Naive thymus-derived CD4-positive, alpha-beta T cell (primary cell): ENCODE measurements at regions not wholly inside any gene's neighbourhood (a gene's known extent, or its start where the extent isn't known, plus 50 kb on each side); places are given as distances from the start of the nearest gene placed in this dataset.
"Not testable (repeated sequence)": the region's sequence is repeated elsewhere in the genome, so short reads cannot be mapped to it uniquely, and the experiment has no call there.

Source experiments
- ATAC-seq: fragments of 150-1000 bp; cut with Tn5 transposase; 2 replicates; pipeline ENCODE4 v1.10.0; 2021; ENCODE audit warnings: mild to moderate bottlenecking, moderate library complexity
- CTCF ChIA-PET: fragments of 350-600 bp; sonication (Branson Sonifier 250); formaldehyde crosslinking; loops from one replicate; lab custom pipeline; 2021; ENCODE audit warnings: antibody characterized with exemption; lab: Charles Lee
- POLR2A ChIA-PET: fragments of 350-600 bp; sonication (Branson Sonifier 250); formaldehyde crosslinking; loops from one replicate; lab custom pipeline; 2021; ENCODE audit warnings: antibody characterized with exemption, inconsistent platforms; lab: Charles Lee
- DNase-seq, 9 donors: peaks; one replicate each; pipeline versions ENCODE4 v3.0.0 to v3.0.0-alpha.2; 2020 to 2022; ENCODE audit warnings: mixed read lengths in 1 of 9
- H3K27ac ChIP-seq: one replicate; pipeline ENCODE4 v1.7.0; 2013; ENCODE audit warnings: mild to moderate bottlenecking, low read depth, low read length, moderate library complexity
- H3K27me3 ChIP-seq, 2 donors: one replicate each; pipeline ENCODE4 v1.7.0; 2013; ENCODE audit warnings: low read length in 2 of 2, mild to moderate bottlenecking in 2 of 2, moderate library complexity in 2 of 2; ENCODE audit not compliant: control insufficient read depth in 2 of 2, insufficient read depth in 2 of 2
- H3K36me3 ChIP-seq, 3 experiments: 1 replicate in 2 of 3; 2 replicates in 1 of 3; pipeline ENCODE4 v1.7.0; 2013; ENCODE audit warnings: low read length in 3 of 3, mild to moderate bottlenecking in 3 of 3, moderate library complexity in 1 of 3; ENCODE audit not compliant: insufficient read depth in 3 of 3, control insufficient read depth in 2 of 3
- H3K4me1 ChIP-seq, 2 donors: one replicate each; pipeline ENCODE4 v1.7.0; 2013; ENCODE audit warnings: low read length in 2 of 2, mild to moderate bottlenecking in 2 of 2, moderate library complexity in 1 of 2; ENCODE audit not compliant: control insufficient read depth in 2 of 2, insufficient read depth in 2 of 2
- H3K4me3 ChIP-seq: 2 replicates; pipeline ENCODE4 v1.7.0; 2013; ENCODE audit warnings: mild to moderate bottlenecking, low read length
- H3K9me3 ChIP-seq, 3 experiments: 1 replicate in 2 of 3; 2 replicates in 1 of 3; pipeline ENCODE4 v1.7.0; 2013; ENCODE audit warnings: low read length in 3 of 3; ENCODE audit not compliant: control insufficient read depth in 2 of 3
- H3K27ac Mint-ChIP-seq, 9 donors: one replicate each; pipeline ENCODE4 v1.8.0; 2020 to 2022; ENCODE audit warnings: mixed read lengths in 9 of 9, mild to moderate bottlenecking in 8 of 9, moderate library complexity in 5 of 9, inconsistent platforms in 2 of 9
- H3K27me3 Mint-ChIP-seq, 5 donors: one replicate each; pipeline ENCODE4 v1.8.0; 2021 to 2022; ENCODE audit warnings: mixed read lengths in 5 of 5, mild to moderate bottlenecking in 1 of 5
- H3K36me3 Mint-ChIP-seq, 5 donors: one replicate each; pipeline ENCODE4 v1.8.0; 2020 to 2022; ENCODE audit warnings: mixed read lengths in 5 of 5, mild to moderate bottlenecking in 3 of 5, inconsistent platforms in 1 of 5
- H3K4me1 Mint-ChIP-seq, 7 donors: one replicate each; pipeline ENCODE4 v1.8.0; 2020 to 2022; ENCODE audit warnings: mixed read lengths in 7 of 7, mild to moderate bottlenecking in 3 of 7, inconsistent platforms in 1 of 7
- H3K4me3 Mint-ChIP-seq, 10 donors: one replicate each; pipeline ENCODE4 v1.8.0; 2020 to 2022; ENCODE audit warnings: mild to moderate bottlenecking in 10 of 10, mixed read lengths in 10 of 10, moderate library complexity in 6 of 10, inconsistent platforms in 2 of 10
- H3K9me3 Mint-ChIP-seq, 11 donors: one replicate each; pipeline ENCODE4 v1.8.0; 2020 to 2022; ENCODE audit warnings: mixed read lengths in 11 of 11, mild to moderate bottlenecking in 4 of 11, inconsistent platforms in 1 of 11, moderate library complexity in 1 of 11
- intact Hi-C, 2 donors: fragments of 100-400 bp; cut with micrococcal nuclease; formaldehyde crosslinking; loops; one replicate each; pipeline ENCODE4 v1.15.1; 2023

DNA sequence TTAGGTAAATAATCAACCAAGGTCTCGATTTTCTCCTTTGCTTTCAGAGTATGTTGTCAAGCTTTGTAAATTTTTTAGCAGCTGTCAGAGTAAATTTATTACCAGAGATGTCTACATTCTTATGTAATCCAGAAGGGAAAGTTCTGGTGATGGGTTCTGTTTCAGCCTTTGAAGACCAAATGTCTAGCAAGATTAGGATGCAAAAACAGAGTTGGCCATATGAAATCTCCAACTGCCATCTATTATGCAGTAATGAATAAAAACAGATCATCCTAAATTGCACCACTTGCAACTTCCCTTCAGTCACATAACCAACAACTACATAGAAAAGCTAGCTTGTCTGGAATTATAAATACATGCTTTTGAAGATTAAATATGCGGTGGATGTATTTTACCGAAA lies 826.8 kb upstream of the KIF2B start:
- ChIA-PET POLR2A (no interaction called here), CTCF (no interaction called here)
- H3K4me3 Mint-ChIP-seq, result no peak overlapping the region
- no peaks in the 10 kb centered on the region for H3K36me3 Mint-ChIP-seq
- no peak overlapping the region for H3K27ac Mint-ChIP-seq
- no peaks in the 10 kb centered on the region for H3K36me3 ChIP-seq
- H3K4me1 Mint-ChIP-seq, result no peaks in the 10 kb centered on the region
- intact Hi-C loops, result no loop called here
- H3K9me3 Mint-ChIP-seq, result peaks cover 0 to 29% (median 8%) of the 10 kb centered on the region in 11 donors
- no peaks in the 10 kb centered on the region for H3K4me1 ChIP-seq
- ATAC-seq, result no peak
- no peaks in the 10 kb centered on the region for H3K27me3 ChIP-seq
- H3K4me3 ChIP-seq, result no peak overlapping the region
- no peak for DNase-seq
- no peaks in the 10 kb centered on the region for H3K27me3 Mint-ChIP-seq
- H3K9me3 ChIP-seq, result no peaks in the 10 kb centered on the region
- no peak overlapping the region for H3K27ac ChIP-seq

DNA sequence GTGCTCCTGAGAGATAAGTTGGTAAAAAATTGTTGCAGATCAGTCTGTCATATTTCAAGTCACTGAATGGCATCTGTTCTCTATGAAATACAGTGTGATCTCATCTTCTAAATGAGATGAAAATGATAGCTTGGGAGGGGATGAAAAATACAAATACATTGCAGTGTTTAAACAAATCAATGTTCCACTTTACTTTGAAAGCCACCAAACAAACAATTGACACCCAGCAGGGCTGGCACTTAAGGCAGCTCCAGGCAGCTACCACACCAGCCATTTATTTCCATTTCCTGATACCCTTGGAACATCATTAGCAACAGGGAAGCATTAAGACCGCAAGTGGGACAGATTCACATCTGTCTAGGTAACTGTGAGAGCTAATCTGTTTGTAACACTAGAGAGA lies 827.6 kb upstream of the KIF2B start:
- ChIA-PET CTCF (no interaction called here), POLR2A (no interaction called here)

DNA sequence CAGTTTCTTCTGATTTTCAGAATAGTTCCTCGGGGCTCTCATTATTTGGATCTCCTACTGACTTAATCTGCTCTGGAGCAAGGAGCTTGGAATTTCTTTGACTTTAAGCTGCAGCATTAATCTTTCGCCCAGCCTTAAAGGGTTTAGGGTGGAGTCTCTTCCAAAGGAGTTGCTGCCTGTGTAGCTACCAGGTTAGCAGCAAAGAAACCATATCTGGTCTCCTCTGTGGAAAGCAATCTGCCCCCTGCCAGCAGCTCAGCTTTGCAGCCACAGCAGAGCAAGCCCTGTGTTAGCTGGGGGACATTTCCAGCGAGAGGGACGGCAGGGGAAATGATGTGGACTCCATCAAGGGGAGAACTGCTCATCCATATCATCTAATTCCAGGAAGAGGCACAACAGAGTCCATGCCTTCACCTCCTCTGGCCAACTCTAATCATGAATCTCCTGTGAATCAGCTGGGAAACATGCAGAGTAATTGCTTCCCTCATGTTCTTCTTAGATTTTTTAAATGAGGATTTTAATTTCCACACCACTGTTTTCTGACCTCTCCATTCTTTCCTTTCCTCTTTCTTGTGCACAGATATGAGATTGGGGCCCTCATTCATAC lies 827.6 kb upstream of the CA10 start:
- H3K4me3 ChIP-seq, result no peak overlapping the region
- DNase-seq (no peak), ATAC-seq (no peak)
- no peaks in the 10 kb centered on the region for H3K9me3 ChIP-seq
- no peaks in the 10 kb centered on the region for H3K4me1 Mint-ChIP-seq
- ChIA-PET CTCF (interaction anchor here (0.5 to 0.9 kb wide), 2 partner anchors 11 to 50 kb away, joined by 3 read pairs; no protein-coding TSS in a partner anchor), POLR2A (no interaction called here)
- H3K4me1 ChIP-seq, result no peaks in the 10 kb centered on the region
- no peaks in the 10 kb centered on the region for H3K36me3 ChIP-seq
- H3K27ac ChIP-seq, result no peak overlapping the region
- no peak overlapping the region for H3K4me3 Mint-ChIP-seq
- no peaks in the 10 kb centered on the region for H3K27me3 Mint-ChIP-seq
- H3K27ac Mint-ChIP-seq, result no peak overlapping the region
- intact Hi-C loops, result no loop called here
- no peaks in the 10 kb centered on the region for H3K27me3 ChIP-seq
- no peaks in the 10 kb centered on the region for H3K36me3 Mint-ChIP-seq
- peaks cover 0 to 23% (median 6%) of the 10 kb centered on the region in 11 donors for H3K9me3 Mint-ChIP-seq

More for the DNA sequence above, 827.6 kb upstream of the KIF2B start:
- no peaks in the 10 kb centered on the region for H3K27me3 ChIP-seq
- Mint-ChIP-seq H3K4me1 (no peaks in the 10 kb centered on the region), H3K9me3 (peaks cover 0 to 24% (median 8%) of the 10 kb centered on the region in 11 donors), H3K27ac (no peak overlapping the region), H3K27me3 (no peaks in the 10 kb centered on the region), H3K36me3 (no peaks in the 10 kb centered on the region), H3K4me3 (no peak overlapping the region)
- H3K4me3 ChIP-seq, result no peak overlapping the region
- H3K4me1 ChIP-seq, result no peaks in the 10 kb centered on the region
- H3K27ac ChIP-seq, result no peak overlapping the region
- H3K36me3 ChIP-seq, result no peaks in the 10 kb centered on the region
- intact Hi-C loops, result no loop called here
- DNase-seq (no peak), ATAC-seq (no peak)
- no peaks in the 10 kb centered on the region for H3K9me3 ChIP-seq

DNA sequence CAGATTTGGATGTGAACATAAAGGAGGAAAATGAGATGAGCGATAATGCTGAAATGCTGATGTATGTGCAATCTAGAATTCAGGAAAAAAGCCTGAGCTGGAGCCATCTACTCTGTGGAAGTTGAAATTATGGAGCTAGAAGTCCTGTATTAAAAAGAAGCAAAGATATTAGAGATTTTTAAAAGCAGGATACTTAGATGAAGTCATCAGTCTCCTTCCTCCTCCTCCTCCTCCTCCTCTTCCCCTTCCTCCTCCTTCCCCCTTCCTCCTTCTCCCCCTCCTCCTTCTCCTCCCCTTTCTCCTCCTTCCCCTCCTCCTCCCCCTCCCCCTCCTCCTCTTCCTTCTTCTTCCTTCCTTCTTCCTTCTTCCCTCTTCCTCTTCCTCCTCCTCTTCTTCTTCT lies 823.8 kb upstream of the CA10 start:
- Histone ChIP-seq H3K4me3 (no peak overlapping the region), H3K27ac (no peak overlapping the region), H3K27me3 (no peaks in the 10 kb centered on the region), H3K4me1 (no peaks in the 10 kb centered on the region), H3K9me3 (no peaks in the 10 kb centered on the region), H3K36me3 (no peaks in the 10 kb centered on the region)
- no peak for DNase-seq
- no peak for ATAC-seq
- Mint-ChIP-seq H3K36me3 (no peaks in the 10 kb centered on the region), H3K27me3 (no peaks in the 10 kb centered on the region), H3K27ac (no peak overlapping the region), H3K4me1 (no peaks in the 10 kb centered on the region), H3K4me3 (no peak overlapping the region), H3K9me3 (peaks cover 0 to 18% (median 4%) of the 10 kb centered on the region in 11 donors)
- CTCF ChIA-PET, result no interaction called here
- POLR2A ChIA-PET, result no interaction called here
- intact Hi-C loops, result no loop called here

DNA sequence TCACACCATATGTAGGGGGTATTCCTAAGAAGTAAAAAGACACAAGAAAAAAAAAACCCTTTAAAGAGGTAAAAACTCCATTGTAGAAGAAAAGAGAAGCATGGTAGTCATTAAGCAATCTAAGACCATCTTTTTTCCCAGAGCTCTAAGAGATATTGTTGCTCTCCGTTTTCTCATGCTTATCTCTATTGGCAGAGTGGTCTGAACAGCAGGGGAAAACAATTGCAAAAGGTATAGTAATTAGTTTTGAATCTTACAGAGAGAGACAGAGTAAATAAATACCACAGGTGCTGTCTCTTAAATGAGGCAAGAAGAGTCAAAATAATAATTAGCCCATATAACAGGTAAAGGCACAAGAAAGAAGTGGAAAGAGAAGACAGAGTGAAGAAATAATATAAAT lies 821.4 kb upstream of the CA10 start:
- Mint-ChIP-seq H3K27ac (no peak overlapping the region), H3K9me3 (peaks cover 0 to 14% (median 2%) of the 10 kb centered on the region in 11 donors), H3K4me1 (no peaks in the 10 kb centered on the region), H3K36me3 (no peaks in the 10 kb centered on the region), H3K4me3 (no peak overlapping the region), H3K27me3 (no peaks in the 10 kb centered on the region)
- H3K36me3 ChIP-seq, result no peaks in the 10 kb centered on the region
- H3K27me3 ChIP-seq, result no peaks in the 10 kb centered on the region
- intact Hi-C loops, result no loop called here
- H3K4me1 ChIP-seq, result no peaks in the 10 kb centered on the region
- ChIA-PET CTCF (no interaction called here), POLR2A (interaction anchor here (0.7 kb wide), 1 partner anchor 50 kb away, joined by 3 read pairs; no protein-coding TSS in a partner anchor)
- no peak for ATAC-seq
- H3K9me3 ChIP-seq, result no peaks in the 10 kb centered on the region
- DNase-seq, result no peak
- H3K4me3 ChIP-seq, result no peak overlapping the region
- H3K27ac ChIP-seq, result no peak overlapping the region

DNA sequence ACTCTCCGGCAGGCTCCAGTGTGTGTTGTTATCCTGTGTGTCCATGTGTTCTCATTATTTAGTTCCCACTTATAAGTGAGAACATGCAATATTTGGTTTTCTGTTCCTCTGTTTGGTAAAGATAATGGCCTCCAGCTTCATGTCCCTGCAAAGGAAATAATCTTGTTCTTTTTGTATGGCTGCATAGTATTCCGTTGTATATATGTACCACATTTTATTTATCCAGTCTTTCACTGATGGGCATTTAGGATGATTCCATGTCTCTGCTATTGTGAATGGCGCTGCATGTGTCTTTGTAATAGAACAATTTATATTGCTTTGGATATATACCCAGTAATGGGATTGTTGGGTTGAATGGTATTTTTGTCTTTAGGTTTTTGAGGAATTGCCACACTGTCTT lies 807.3 kb upstream of the CA10 start:
- Mint-ChIP-seq H3K36me3 (no peaks in the 10 kb centered on the region), H3K27me3 (no peaks in the 10 kb centered on the region), H3K9me3 (peaks cover 0 to 16% (median 6%) of the 10 kb centered on the region in 11 donors), H3K27ac (no peak overlapping the region), H3K4me1 (no peaks in the 10 kb centered on the region), H3K4me3 (no peak overlapping the region)
- Histone ChIP-seq H3K4me3 (no peak overlapping the region), H3K4me1 (no peaks in the 10 kb centered on the region), H3K9me3 (no peaks in the 10 kb centered on the region), H3K27me3 (no peaks in the 10 kb centered on the region), H3K36me3 (no peaks in the 10 kb centered on the region), H3K27ac (no peak overlapping the region)
- DNase-seq, result no peak
- POLR2A ChIA-PET, result no interaction called here
- CTCF ChIA-PET, result no interaction called here
- intact Hi-C loops, result no loop called here
- ATAC-seq, result no peak

DNA sequence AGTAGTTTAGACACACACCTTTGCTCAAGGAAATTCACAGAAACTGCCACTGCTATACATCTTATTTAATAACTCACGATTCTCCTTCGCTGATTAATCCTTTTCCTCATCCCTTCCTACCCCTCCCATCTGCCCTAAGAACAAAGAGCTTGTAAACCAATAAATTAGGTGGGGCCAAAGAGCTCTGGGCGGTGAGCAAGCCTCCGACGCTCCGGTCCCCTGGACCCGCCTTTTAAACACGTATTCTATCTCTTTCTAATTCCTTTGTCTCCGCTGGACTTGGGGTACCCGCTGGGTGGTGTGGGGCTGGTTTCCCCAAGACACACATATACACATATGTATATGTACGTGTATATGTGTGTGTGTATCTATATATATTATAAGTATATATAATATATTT lies 803.2 kb upstream of the CA10 start:
- H3K27ac ChIP-seq, H3K4me3 ChIP-seq, ATAC-seq, H3K36me3 Mint-ChIP-seq, intact Hi-C loops, H3K27me3 Mint-ChIP-seq, POLR2A ChIA-PET, H3K4me1 ChIP-seq, H3K4me1 Mint-ChIP-seq, H3K9me3 ChIP-seq, H3K27ac Mint-ChIP-seq, DNase-seq, CTCF ChIA-PET, H3K36me3 ChIP-seq, H3K27me3 ChIP-seq, H3K4me3 Mint-ChIP-seq: not testable (repeated sequence)
- peaks cover 0 to 19% (median 7%) of the 10 kb centered on the region in 11 donors for H3K9me3 Mint-ChIP-seq
